A549 (cell line): ENCODE measurements at regions not wholly inside any gene's neighbourhood (a gene's known extent, or its start where the extent isn't known, plus 50 kb on each side); places are given as distances from the start of the nearest gene placed in this dataset.

Experiments
- ATAC-seq, 2 experiments: fragments of 200-7000 bp in 1 of 2; fragments of >200 bp in 1 of 2; cut with Nextera tagmentation in 1 of 2; cut with Tn5 transposase in 1 of 2; 3 replicates each; pipeline versions ENCODE4 v1.8.0 to v1.9.1; 2018 to 2020; ENCODE audit warnings: mild to moderate bottlenecking in 1 of 2, moderate library complexity in 1 of 2
- CTCF ChIA-PET: fragments of 300-600 bp; sonication (Branson Sonifier 250); formaldehyde crosslinking; extraction: SDS; loops from one replicate; lab custom pipeline; 2021; ENCODE audit warnings: antibody characterized with exemption, inconsistent platforms; lab: Yijun Ruan, JAX
- POLR2A ChIA-PET: fragments of 350-600 bp; formaldehyde crosslinking; extraction: SDS; loops from one replicate; lab custom pipeline; 2021; ENCODE audit warnings: antibody characterized with exemption, inconsistent platforms; lab: Yijun Ruan, JAX
- DNase-seq, 2 experiments: peaks; one replicate each; pipeline versions ENCODE4 v3.0.0 to v3.0.0-alpha.2; 2011 to 2016; ENCODE audit warnings: low read depth in 1 of 2, low spot score in 1 of 2
- FAIRE-seq: peaks from 2 replicates; lab custom pipeline; 2011; peaks lifted over from hg19 to GRCh38; lab: Jason Lieb, UNC
- H3K27ac ChIP-seq, 2 experiments: fragments of >200 bp; sonication (Bioruptor Twin); formaldehyde crosslinking; 3 replicates each; pipeline ENCODE4 v1.5.1; 2016 to 2017
- H3K4me1 ChIP-seq: fragments of >200 bp; sonication (Bioruptor Twin); formaldehyde crosslinking; 3 replicates; pipeline ENCODE4 v1.6.1; 2016
- H3K4me2 ChIP-seq: fragments of >200 bp; sonication (Bioruptor Twin); formaldehyde crosslinking; 3 replicates; pipeline ENCODE4 v1.6.1; 2016
- H3K4me3 ChIP-seq: fragments of >200 bp; sonication (Bioruptor Twin); formaldehyde crosslinking; 3 replicates; pipeline ENCODE4 v1.5.1; 2016
- H3K9me3 ChIP-seq: fragments of >200 bp; sonication (Bioruptor Twin); formaldehyde crosslinking; 3 replicates; pipeline ENCODE4 v1.6.1; 2016
- BCL3 ChIP-seq: fragments of >200 bp; sonication (Bioruptor Twin); formaldehyde crosslinking; IDR thresholded peaks from 3 replicates; pipeline ENCODE4 v1.6.1; 2016
- CBX8 ChIP-seq: fragments of 200-600 bp; sonication (generic); IDR thresholded peaks from 2 replicates; pipeline ENCODE4 v1.6.1; 2016
- CHD4 ChIP-seq: fragments of 200-600 bp; sonication (generic); IDR thresholded peaks from 2 replicates; pipeline ENCODE4 v1.6.1; 2016; ENCODE audit warnings: antibody characterized with exemption, mild to moderate bottlenecking, borderline replicate concordance
- CTCF ChIP-seq: fragments of >200 bp; sonication (Bioruptor Twin); formaldehyde crosslinking; IDR thresholded peaks from 3 replicates; pipeline ENCODE4 v1.5.1; 2016
- ELK1 ChIP-seq: fragments of 150-350 bp; IDR thresholded peaks from 2 replicates; pipeline ENCODE4 v1.6.1; 2014; ENCODE audit warnings: low read depth, mild to moderate bottlenecking, low read length
- EP300 ChIP-seq, 2 experiments: fragments of >200 bp; sonication (Bioruptor Twin); formaldehyde crosslinking; IDR thresholded peaks; 2 replicates in 1 of 2; 3 replicates in 1 of 2; pipeline ENCODE4 v1.6.1; 2016 to 2017
- ESRRA ChIP-seq: fragments of 150-350 bp; IDR thresholded peaks from 2 replicates; pipeline ENCODE4 v1.6.1; 2014; ENCODE audit warnings: mild to moderate bottlenecking, low read length, borderline replicate concordance
- FOSL2 ChIP-seq, 2 experiments: fragments of 450-650 bp in 1 of 2; fragments of >200 bp in 1 of 2; sonication (Bioruptor Twin) in 1 of 2; formaldehyde crosslinking; IDR thresholded peaks; 2 replicates each; pipeline versions ENCODE4 v1.5.0 to v1.6.1; 2016 to 2020; ENCODE audit warnings: mild to moderate bottlenecking in 1 of 2, moderate library complexity in 1 of 2
- FOXS1 ChIP-seq: fragments of 250-450 bp; sonication (Bioruptor Pico); IDR thresholded peaks from 2 replicates; pipeline ENCODE4 v1.5.0; 2020; ENCODE audit warnings: mild to moderate bottlenecking, moderate library complexity
- HMGXB4 ChIP-seq: fragments of 250-450 bp; sonication (Bioruptor Pico); IDR thresholded peaks from 2 replicates; pipeline ENCODE4 v1.5.0; 2021; ENCODE audit warnings: mild to moderate bottlenecking, moderate library complexity, borderline replicate concordance
- HOXA7 ChIP-seq: fragments of 250-450 bp; sonication (Bioruptor Pico); IDR thresholded peaks from 2 replicates; pipeline ENCODE4 v1.5.0; 2020; ENCODE audit warnings: mild to moderate bottlenecking, moderate library complexity
- JUNB ChIP-seq: fragments of >200 bp; sonication (Bioruptor Twin); formaldehyde crosslinking; IDR thresholded peaks from 2 replicates; pipeline ENCODE4 v1.6.1; 2016
- KDM5A ChIP-seq: fragments of 200-600 bp; sonication (generic); IDR thresholded peaks from 2 replicates; pipeline ENCODE4 v1.6.1; 2016; ENCODE audit warnings: antibody characterized with exemption, mild to moderate bottlenecking
- MYC ChIP-seq: IDR thresholded peaks from 2 replicates; pipeline ENCODE4 v1.6.1; 2012; ENCODE audit warnings: mild to moderate bottlenecking, inconsistent platforms, low read length, improper control_type of control experiment, borderline replicate concordance
- NR3C1 ChIP-seq: fragments of >200 bp; sonication (Bioruptor Twin); formaldehyde crosslinking; IDR thresholded peaks from 3 replicates; pipeline ENCODE4 v1.6.1; 2017
- PHF8 ChIP-seq: fragments of 200-600 bp; sonication (generic); IDR thresholded peaks from 2 replicates; pipeline ENCODE4 v1.6.1; 2016; ENCODE audit warnings: low read depth, mild to moderate bottlenecking, antibody characterized with exemption, moderate library complexity, borderline replicate concordance
- POLR2AphosphoS2 ChIP-seq: conservative IDR thresholded peaks from 2 replicates; pipeline ENCODE4 v1.6.1; 2012; ENCODE audit warnings: low read length, improper control_type of control experiment, inconsistent platforms
- RCOR1 ChIP-seq: fragments of 150-350 bp; IDR thresholded peaks from 2 replicates; pipeline ENCODE4 v1.6.1; 2014; ENCODE audit warnings: antibody characterized with exemption, low read length, low read depth
- ZNF302 ChIP-seq: fragments of 250-450 bp; sonication (Bioruptor Pico); IDR thresholded peaks from 2 replicates; pipeline ENCODE4 v1.9.0; 2021; ENCODE audit warnings: inconsistent platforms, mild to moderate bottlenecking, moderate library complexity
- WGBS: methylation state at CpG from one replicate; pipeline ENCODE4 v1.1.6; 2017; ENCODE audit errors: missing lambda C conversion rate; 5-methylcytosine and 5-hydroxymethylcytosine counted together

- FAIRE-seq (no peak), DNase-seq (no peak), ATAC-seq (no peak)
- Histone ChIP-seq H3K27ac (no peak overlapping the region), H3K4me3 (no peak overlapping the region), H3K4me2 (no peak overlapping the region), H3K9me3 (no peaks in the 10 kb centered on the region), H3K4me1 (no peaks in the 10 kb centered on the region)
- TF ChIP-seq PHF8 (no peak), MYC (no peak)
- CTCF ChIA-PET, result no interaction called here
- POLR2A ChIA-PET, result no interaction called here
- WGBS, result 18% methylated on average over 3 of the region's 3 CpGs
Observed at GRCh38 chr3:159593927-159594605, 394.6 kb upstream of the IL12A start.

- H3K4me1 ChIP-seq, result no peaks in the 10 kb centered on the region
- ChIA-PET CTCF (interaction anchor here (0.5 to 1.1 kb wide), 2 partner anchors 135 to 205 kb away, joined by 3 read pairs; no protein-coding TSS in a partner anchor), POLR2A (no interaction called here)
- no peak overlapping the region for H3K27ac ChIP-seq
- DNase-seq, result no peak
- no peak overlapping the region for H3K4me3 ChIP-seq
- TF ChIP-seq ELK1 (no peak), BCL3 (no peak), ESRRA (no peak), FOSL2 (IDR thresholded peaks at IDR 0.05) (no peak), FOSL2 (CRISPR knock-in tag; IDR thresholded peaks at IDR 0.05) (no peak), HMGXB4 (CRISPR knock-in tag) (no peak), EP300 (IDR thresholded peaks at IDR 0.05) (no peak), CBX8 (no peak), ZNF302 (CRISPR knock-in tag) (no peak), POLR2AphosphoS2 (no peak), CTCF (no peak), NR3C1 (no peak), HOXA7 (CRISPR knock-in tag) (no peak), FOXS1 (CRISPR knock-in tag) (no peak), RCOR1 (no peak), CHD4 (no peak), KDM5A (no peak), JUNB (no peak)
- TF ChIP-seq, all 56 proteins: peak for 0
- ATAC-seq (no peak), FAIRE-seq (no peak)
- Histone ChIP-seq H3K4me2 (no peak overlapping the region), H3K9me3 (peaks cover 26% of the 10 kb centered on the region)
Observed at GRCh38 chr3:159600291-159600690, 388.3 kb upstream of the IL12A start.
